HG02678 (cell line): ENCODE measurements at regions not wholly inside any gene's neighbourhood (a gene's known extent, or its start where the extent isn't known, plus 50 kb on each side); places are given as distances from the start of the nearest gene placed in this dataset.
"Not testable (repeated sequence)": the region's sequence is repeated elsewhere in the genome, so short reads cannot be mapped to it uniquely, and the experiment has no call there.

ENCODE experiments used
- ATAC-seq: cut with Tn5 transposase; IDR thresholded peaks from one replicate; pipeline ENCODE4 v1.9.1; 2021; ENCODE audit warnings: mild to moderate bottlenecking, moderate library complexity; ENCODE audit not compliant: unreplicated experiment

DNA sequence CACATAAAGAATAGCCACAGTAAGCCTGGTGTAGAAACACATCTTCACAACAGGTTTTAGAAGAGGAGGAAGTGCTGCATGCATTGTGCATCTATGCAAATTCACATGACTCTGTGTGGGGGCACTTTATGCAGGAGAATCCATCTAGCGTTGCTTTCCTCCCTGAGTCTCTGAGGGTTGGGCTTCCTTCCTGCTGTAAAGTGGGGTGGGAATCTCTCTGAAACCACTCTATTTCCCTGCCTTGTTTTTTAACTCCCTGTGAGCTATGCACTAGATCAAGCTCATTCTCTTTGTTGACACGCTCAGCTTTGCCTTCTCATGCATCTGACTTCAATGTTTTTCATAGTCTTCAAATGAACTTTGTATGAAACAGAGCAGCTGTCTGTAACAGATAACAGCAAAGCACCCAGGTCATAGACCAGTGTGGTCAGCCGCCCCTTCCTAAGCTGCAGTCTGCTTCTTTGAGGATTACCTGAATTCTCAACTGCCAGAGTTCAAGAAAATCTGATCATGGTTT is 102.7 kb upstream of the DPH5 start:
- ATAC-seq = peak; percentile 91

DNA sequence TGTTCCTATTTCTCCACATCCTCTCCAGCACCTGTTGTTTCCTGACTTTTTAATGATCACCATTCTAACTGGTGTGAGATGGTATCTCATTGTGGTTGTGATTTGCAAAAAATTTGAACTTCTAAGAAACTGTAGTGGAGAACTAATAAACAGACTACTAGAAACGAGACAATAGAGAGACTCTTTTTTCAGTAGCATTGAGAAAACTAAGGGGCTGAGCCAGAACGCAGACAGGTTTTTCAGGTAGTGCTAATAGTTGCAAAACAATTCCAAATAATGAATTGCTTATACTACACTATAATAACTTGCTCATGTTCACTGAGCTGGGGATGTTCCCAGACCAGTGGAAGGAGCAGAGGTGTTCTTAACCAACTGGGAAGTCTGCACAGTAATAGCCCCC is 98.8 kb upstream of the DPH5 start:
- ATAC-seq = no peak

DNA sequence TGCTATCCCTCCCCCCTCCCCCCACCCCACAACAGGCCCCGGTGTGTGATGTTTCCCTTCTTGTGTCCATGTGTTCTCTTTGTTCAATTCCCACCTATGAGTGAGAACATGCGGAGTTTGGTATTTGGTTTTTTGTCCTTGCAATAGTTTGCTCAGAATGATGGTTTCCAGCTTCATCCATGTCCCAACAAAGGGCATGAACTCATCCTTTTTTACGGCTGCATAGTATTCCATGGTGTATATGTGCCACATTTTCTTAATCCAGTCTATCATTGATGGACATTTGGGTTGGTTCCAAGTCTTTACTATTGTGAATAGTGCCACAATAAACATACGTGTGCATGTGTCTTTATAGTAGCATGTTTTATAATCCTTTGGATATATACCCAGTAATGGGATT is 98.3 kb upstream of the DPH5 start:
- ATAC-seq = not testable (repeated sequence)

DNA sequence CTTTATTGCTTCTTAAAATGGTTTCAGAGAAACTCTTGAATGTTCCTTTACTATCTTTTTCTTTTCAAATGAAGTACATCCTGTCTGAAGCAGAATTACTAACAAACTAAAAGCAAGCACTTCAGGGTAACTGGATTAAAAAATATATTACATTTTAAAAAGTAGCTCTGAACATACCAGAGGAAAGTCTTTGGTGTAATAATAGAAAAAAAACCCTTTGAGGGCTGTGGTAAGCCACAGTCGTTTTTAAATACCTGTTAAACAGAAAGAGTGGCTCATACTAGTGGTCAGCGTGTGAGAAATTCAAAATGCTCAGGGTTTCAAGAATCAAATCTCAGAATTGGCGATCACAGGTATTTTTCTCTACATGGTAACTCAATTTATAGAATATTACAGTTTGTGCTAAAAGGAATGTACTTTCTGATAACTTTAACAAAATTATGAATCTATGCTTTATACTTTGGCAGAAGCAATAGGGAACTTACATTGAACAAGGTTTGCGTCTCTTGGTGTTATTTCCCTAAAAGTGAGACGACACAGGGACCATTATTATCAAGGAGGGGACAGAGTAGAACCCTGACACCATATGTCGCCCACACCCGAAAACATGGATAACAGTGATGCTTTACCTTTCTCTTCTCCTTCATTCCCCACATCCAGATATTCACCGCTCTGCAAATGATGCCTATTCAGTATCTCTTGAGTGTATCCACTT is 97.0 kb upstream of the DPH5 start:
- peak; percentile 98 for ATAC-seq

DNA sequence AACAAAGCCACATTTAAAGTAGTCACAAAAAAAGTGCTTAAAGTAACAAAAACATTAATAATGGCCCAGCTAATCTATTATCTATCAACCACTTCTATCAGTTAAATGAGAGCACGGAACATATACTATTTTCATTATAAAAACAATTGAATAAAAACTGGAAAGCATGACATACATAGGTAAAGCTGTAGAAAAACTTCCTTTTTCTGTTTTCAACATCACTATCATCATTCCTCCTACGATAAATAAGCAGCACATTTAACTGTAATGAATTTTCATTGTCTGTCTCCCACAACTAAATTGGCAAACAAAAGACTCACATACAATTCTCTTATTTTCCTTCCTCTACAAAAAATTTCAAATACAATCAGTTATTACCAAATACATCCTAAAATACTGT is 96.4 kb upstream of the DPH5 start:
- ATAC-seq = no peak

DNA sequence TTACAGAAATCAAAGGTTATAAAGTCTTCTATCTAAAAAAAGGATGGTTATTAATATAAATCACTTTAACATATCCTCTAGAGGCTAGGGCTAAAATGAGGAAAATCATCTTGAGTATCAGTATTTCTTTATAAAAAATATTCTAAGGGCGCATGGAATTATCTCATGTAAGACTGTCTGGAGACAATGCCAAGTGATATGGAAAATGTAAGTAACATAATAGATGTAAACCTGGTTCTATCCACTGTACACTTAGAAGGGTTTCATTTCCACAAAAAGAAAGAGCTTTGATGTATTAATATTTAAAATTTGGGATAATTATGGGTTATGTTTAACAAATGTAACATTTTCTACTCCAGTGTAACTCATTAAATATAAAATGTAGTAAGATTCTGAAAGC is 95.9 kb upstream of the DPH5 start:
- ATAC-seq = no peak

DNA sequence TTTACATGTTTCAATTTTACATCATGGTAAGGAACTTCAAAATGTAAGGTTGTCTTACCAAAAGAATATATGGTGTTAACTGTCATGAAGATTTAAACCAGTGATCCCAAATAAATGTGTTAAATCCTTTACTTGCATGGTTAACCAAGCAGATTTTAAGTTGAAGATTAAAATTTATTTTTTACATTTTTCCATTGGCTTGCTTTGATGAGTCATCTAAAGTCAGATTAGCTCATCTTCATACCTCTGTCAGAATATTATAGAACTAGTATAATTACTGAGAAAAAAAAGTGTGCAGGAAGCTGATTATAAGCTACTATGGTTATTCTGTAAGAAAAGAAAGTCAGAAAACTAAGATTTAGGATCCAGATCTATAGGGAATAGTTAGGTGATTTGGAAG is 95.3 kb upstream of the DPH5 start:
- no peak for ATAC-seq

DNA sequence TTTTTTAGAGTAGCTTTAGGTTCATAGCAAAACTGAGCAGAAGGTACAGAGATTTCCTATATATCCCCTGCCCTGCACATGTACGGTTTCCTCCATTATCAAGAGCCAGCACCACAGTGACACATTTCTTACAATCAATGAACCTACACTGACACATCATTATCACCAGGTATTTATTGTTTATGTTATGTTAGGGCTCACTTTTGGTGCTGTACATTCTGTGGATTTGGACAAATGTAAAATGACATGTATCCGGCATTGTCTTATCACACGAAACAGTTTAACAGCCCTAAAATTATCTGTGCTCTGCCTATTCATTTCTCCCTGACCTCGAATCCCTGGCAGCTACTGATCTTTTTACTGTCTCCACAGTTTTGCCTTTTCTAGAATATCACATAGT is 93.7 kb upstream of the DPH5 start:
- no peak for ATAC-seq

DNA sequence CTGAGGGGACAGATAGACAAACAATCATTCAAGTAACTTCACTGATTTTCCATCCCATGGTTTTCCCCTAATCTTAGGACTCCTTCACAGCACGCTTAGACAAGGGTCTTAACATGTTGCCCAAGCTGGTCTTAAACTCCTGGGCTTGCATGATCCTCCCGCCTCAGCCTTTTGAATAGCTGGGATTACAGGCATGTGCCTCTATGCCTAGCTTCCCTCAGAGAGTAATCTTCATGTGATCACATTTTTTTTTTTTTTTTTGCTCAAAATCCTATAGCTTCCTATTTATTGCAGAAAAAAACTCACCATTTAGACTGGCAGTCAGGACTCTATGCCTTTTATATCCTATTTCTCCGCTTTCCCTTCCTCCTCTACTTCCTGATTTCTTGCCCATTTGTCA is 90.4 kb upstream of the DPH5 start:
- ATAC-seq = no peak

DNA sequence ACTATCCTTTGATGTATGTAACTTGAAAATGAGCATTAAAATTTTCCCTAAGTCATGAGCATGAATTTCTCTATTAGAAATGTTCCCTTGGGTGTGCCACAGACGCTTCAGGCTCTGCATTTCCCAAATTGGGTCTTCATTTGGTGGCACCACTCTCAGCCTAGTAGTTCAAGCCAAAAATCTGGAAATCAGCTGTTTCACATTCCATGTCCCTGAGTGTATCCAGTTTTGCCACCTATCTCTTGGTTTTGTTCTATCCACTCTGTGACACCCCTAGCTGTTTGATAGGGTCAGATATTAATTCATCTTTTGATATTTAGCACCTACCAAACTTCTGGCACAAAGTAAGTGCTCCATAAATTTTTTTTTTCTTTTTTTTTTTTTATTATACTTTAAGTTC is 89.5 kb upstream of the DPH5 start:
- no peak for ATAC-seq

DNA sequence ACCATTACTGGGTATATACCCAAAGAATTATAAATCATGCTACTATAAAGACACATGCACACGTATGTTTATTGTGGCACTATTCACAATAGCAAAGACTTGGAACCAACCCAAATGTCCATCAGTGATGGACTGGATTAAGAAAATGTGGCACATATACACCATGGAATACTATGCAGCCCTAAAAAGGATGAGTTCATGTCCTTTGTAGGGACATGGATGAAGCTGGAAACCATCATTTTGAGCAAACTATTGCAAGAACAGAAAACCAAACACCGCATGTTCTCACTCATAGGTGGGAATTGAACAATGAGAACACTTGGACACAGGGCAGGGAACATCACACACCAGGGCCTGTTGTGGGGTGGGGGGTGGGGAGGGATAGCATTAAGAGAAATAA is 88.5 kb upstream of the DPH5 start:
- ATAC-seq = not testable (repeated sequence)

DNA sequence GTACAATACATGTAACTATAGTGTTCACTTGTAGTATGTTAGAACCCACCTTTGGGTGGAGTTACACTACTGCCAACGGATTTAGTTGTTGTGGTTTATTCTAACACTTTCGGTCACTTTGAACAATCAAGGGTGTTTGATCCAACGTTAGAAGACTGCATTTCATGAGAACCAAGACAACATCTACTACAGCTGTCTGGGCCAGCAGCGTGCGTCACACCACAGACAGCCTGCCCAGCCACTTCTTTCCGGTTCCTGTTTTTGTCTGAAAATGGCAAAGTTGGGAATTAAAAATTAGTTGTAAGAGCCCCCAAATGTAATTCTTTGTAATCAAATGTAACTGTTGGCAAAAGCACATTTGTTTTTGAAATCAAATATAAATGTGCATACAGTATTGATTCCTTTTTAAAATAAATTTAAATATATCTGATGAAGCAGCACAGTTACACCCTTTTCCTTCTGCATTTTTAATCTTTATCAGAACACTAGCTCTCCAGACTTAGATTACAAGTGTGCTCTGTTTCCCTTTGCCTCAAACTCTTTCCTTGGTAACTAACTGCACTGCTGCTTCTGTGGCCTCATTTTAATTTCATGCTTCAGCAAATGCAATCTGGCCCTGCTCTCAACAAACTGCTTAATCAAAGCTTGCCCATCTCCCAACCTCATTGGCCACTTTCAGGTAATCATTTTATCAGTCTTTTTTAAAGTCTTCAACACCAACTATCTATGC is 86.6 kb upstream of the DPH5 start:
- peak; percentile 96 for ATAC-seq

DNA sequence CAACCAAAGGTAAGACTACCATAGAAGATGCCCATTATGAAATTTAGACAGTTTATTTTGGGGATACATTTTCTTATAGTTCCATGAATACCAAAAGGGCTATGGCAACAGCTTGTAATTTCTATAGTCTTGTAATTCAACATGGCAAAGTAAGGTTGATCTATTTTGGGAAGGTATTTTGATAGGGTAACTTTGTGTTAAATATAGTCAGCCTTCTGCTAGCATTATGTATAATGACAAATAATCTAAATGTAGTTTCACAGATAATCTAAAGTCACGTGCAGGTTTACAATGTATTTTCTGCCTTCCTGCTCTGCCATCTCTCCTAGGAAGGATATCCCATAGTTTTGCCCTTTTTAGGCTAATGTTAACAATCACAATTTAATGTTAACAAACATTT is 85.9 kb upstream of the DPH5 start:
- ATAC-seq = no peak

DNA sequence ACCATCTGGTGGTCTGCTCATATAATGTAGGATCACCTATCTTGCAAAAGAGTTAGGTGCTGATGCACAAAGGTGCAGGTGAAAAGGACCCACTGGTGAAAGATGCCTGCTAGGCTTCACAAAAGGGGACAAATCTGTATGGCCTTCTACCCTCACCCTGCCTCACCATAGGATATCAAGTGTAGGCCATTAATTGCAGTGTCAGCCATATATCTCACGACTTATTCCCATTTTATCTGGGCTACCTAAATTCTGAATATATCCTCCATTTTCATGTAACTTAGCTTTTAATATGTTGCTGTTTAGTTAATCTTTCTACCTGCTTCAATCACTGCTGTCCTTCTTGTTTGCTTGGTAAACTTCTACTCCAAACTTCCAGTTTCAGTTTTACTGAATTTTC is 84.2 kb upstream of the DPH5 start:
- no peak for ATAC-seq

DNA sequence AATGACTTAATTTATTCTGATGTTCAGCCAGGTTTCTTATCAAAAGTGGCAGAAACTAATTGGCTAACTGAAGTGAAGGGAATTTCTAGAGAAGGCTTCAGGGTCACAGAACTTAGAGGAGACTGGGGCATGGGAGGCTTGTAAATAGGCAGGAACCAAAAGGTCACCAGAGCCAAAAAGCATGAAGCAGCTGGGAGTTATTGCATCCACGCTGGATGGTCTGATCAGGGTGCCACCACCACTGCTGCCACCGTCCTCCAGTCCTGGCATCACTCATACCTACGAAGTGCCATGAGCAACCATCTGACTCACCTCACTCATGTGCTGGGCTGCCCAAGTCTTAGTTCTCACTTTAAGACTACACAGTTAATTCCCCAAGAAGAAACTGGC is 82.5 kb upstream of the DPH5 start:
- ATAC-seq = no peak

DNA sequence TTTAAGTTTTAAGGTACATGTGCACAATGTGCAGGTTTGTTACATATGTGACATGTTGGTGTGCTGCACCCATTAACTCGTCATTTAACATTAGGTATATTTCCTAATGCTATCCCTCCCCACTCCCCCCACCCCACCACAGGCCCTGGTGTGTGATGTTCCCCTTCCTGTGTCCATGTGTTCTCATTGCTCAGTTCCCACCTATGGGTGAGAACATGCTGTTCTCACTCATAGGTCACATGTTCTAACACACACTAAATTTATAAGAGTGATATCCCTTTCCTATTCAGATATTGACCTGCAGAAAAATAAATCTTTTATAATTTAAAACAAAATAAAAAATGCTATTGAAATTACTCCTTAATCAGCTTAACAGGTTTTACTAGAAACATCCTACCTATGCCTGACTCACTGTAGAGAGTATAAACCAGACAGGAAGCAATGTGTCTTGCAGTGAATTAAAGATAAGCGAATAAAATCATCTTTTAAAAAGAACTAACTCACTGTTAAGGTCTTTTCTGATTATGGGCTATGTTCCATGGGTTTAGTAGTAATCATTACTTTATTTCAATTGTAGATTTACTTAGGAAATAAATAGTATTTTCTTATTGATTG is 82.0 kb upstream of the DPH5 start:
- no peak for ATAC-seq

DNA sequence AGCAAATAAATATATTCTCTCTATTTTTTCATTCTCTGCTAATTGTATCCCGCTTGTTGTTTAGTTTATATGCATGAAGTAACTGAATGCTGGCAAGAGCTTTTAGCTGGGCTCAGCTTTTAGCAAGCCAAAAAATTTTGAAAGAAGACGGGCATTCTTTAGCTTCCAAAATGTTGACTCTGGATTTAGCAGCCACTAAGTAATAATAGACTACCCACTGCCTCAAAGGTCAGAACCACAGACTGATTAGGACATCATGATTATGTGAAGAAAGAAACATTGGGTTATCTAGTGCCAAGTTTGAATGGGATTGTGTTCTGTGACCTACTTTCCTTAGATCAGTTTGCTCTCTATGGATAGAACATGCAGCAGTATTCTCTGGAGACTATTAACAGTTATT is 80.3 kb upstream of the DPH5 start:
- ATAC-seq = no peak

DNA sequence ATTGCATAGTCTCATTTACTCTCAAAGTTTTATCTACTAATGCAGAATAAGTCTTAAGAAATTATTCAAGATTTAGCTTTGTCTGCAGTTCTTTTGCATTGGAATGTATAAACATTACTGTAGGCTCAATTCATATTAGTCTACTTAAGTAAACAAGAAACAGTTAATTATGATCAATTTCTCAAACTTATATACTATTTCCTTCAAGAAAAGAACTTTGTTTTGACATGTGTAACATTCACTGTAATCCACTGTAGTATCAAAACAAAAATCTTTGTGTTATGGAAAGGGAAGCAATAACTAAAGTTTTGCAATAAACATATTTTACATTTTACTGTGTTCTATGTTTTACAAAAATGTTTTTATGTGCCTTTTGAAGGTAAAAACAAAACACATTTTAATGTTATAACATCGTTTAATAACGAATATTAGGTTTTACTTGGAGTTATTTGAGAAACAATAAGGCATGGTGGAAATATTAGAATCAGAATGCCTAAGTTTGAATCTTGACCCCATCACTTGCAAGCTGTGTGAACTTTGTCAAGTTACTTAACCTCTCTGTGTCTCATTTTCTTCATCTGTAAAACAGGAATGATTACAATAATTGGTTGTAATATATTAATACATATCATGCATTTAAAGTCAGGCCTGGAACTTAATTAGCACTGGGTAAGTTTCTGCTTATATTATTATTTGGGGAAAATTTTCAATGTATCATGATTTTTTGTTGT is 77.0 kb upstream of the DPH5 start:
- ATAC-seq = no peak

DNA sequence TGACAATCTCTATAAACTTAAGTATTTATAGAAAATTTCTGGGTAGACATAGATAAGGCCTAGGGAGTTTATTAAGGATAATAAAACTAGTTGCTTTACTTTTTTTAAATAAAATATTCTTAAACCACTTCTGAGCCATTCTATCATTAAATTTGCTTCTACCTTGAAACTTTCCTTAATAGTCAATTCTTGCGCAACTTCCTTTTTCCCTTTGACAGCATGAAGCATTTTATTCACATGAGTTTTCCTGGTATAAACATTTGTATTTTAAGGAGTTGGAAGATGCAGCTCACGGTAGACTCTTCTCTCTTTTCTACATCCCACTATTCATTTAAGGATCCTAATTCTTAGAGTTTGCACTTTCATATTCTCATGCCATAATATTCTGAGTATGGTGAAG is 75.8 kb upstream of the DPH5 start:
- ATAC-seq = no peak

DNA sequence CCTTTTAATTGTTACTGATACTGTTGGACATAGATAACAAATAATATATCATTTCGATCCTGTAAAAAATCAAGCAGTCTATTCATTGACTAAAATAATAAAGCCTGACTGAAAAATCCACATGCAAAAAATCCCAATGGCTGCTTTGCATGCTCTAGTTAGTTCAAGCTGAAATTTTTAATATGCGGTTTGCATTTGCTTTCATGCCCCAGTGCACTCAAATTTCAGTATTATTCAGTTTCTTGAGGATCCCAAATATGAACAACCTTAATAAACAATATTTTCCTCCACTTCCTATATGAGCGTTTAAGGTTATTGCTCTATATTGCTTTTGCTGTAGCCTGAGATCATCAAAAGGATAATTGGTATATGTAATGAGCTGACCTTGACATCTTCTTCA is 75.1 kb upstream of the DPH5 start:
- ATAC-seq = no peak

DNA sequence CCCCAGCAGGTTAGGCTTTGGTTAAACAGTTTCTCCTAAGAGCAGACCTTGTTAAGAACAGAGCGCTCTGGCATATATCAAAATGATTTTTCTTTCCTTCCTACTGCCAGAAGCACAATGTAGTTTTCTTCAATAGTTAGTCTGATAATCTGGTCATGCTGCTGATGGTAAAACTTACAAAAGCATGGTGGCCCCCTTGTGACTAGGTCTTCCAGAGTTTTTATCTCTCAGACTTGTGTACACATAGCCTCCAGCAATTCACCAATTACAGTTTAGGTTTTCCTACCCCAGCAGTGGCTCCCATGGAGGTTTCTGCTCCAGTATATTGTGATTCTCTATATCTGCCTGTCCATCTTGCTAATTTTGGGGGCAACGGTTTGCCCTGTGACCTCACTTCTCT is 73.3 kb upstream of the DPH5 start:
- no peak for ATAC-seq

DNA sequence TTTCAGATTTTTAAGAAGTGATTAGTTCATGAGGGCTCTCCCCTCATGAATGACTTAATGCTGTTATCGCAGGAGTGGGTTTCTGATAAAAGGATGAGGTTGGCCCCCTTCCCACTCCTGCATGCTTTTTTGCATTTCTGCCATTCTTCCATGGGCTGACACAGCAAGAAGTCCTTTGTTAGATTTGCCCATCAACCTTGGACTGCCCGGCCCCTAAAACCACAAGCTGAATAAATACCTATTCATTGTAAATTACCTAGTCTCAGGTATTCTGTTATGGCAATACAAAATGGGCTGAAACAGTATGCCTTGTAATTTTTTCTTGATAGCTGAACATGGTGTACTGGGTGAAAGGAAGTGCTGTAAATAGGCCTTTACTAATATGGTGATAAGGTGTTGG is 72.7 kb upstream of the DPH5 start:
- no peak for ATAC-seq
